ENCODE measurements at regions not wholly inside any gene's neighbourhood (a gene's known extent, or its start where the extent isn't known, plus 50 kb on each side); places are given as distances from the start of the nearest gene placed in this dataset.
A peak's percentile ranks its signal among the peaks of the same experiment; 100 is the strongest.

DNA sequence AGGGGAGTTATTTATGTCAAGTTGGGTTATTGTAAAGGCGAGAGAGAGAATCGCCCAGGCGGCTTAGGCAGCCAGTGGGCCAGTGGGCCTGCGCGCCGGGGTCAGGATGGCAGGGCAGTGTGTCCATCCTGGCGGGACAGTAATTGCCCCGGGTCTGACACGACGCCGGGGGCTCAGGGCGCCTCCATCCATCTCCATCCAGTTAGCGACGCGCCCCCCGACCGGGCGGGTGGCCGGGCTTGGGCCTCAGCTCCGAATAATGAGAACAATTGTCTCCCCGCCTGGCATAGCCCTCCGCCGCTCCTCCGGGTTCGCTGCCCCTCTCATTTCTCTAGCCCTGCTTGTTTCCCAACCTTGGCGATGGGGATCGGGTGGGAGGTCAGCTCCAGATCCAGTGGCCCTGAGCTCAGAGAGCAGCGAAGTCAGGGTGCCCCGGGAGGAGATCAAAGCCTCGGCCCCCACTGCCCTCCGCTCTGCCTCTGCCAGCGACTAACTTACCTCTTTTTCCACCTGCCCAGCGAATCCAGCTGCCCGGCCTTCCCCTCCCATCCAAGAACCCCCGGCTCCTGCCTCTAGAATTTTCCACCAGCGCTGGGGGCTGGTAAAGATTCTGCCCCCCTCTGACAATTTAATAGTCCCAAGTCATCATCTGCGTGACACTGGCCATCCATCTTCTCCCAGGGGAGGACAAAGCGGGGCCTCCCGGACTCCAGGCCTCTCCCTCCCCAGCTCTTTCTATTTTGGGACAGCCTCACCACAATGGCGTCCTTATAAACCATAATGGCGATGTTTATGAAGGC lies 56.9 kb upstream of the TMEM33 start:
- H2AFZ ChIP-seq (ENCODE audit: low read depth, low read length): no peak overlapping the region
- no peak overlapping the region for H3K14ac ChIP-seq (ENCODE audit: low read length in 2 of 2)
- no peak overlapping the region for H4K91ac ChIP-seq (ENCODE audit: low read length)
- peaks cover 95 to 100% of the 10 kb centered on the region in 2 experiments for H3K27me3 ChIP-seq (ENCODE audit: control insufficient read depth in 1 of 2, insufficient read depth in 1 of 2, low read length in 2 of 2)
- no peak overlapping the region for H3K18ac ChIP-seq (ENCODE audit: low read depth in 1 of 2, low read length in 2 of 2)
- H3K9me3 ChIP-seq (ENCODE audit: control insufficient read depth, low read length): no peaks in the 10 kb centered on the region
- no peak overlapping the region for H3K4me3 ChIP-seq (ENCODE audit: insufficient read depth in 1 of 2, low read depth in 1 of 2, low read length in 2 of 2)
- H3K79me1 ChIP-seq (replicated peaks; ENCODE audit: low read length, poor library complexity, severe bottlenecking): no peaks in the 10 kb centered on the region
- peak overlapping the region in 1 of 2 experiments; percentile 80 for H3K23ac ChIP-seq (ENCODE audit: low read length in 2 of 2)
- H2BK12ac ChIP-seq (ENCODE audit: low read length in 2 of 2): no peak overlapping the region
- H3K4ac ChIP-seq (ENCODE audit: low read depth in 1 of 2, low read length in 2 of 2): no peak overlapping the region
- WGBS: 4% methylated on average over 39 of the region's 41 CpGs
- peaks cover 0 to 3% of the 10 kb centered on the region in 2 experiments for H3K36me3 ChIP-seq (ENCODE audit: control insufficient read depth in 1 of 2, insufficient read depth in 2 of 2, low read depth in 1 of 2, low read length in 2 of 2)
- peaks cover 30% of the 10 kb centered on the region for H3K4me1 ChIP-seq (ENCODE audit: control insufficient read depth, insufficient read depth, low read depth, low read length)
- H4K8ac ChIP-seq (ENCODE audit: low read length): no peak overlapping the region
- no peak for DNase-seq
- no peak overlapping the region for H3K27ac ChIP-seq (ENCODE audit: low read length, poor library complexity, severe bottlenecking)
- H3K4me2 ChIP-seq (ENCODE audit: low read length, poor library complexity, severe bottlenecking): no peak overlapping the region
- H2BK15ac ChIP-seq (ENCODE audit: low read depth, poor library complexity, severe bottlenecking): no peak overlapping the region
- no peak overlapping the region for H2BK5ac ChIP-seq (ENCODE audit: low read depth, low read length, poor library complexity, severe bottlenecking)
- no peak overlapping the region for H3K9ac ChIP-seq (ENCODE audit: low read length)
- no peak overlapping the region for H2AK5ac ChIP-seq (ENCODE audit: low read length, severe bottlenecking)
- H2BK120ac ChIP-seq (ENCODE audit: low read depth, low read length): no peak overlapping the region

DNA sequence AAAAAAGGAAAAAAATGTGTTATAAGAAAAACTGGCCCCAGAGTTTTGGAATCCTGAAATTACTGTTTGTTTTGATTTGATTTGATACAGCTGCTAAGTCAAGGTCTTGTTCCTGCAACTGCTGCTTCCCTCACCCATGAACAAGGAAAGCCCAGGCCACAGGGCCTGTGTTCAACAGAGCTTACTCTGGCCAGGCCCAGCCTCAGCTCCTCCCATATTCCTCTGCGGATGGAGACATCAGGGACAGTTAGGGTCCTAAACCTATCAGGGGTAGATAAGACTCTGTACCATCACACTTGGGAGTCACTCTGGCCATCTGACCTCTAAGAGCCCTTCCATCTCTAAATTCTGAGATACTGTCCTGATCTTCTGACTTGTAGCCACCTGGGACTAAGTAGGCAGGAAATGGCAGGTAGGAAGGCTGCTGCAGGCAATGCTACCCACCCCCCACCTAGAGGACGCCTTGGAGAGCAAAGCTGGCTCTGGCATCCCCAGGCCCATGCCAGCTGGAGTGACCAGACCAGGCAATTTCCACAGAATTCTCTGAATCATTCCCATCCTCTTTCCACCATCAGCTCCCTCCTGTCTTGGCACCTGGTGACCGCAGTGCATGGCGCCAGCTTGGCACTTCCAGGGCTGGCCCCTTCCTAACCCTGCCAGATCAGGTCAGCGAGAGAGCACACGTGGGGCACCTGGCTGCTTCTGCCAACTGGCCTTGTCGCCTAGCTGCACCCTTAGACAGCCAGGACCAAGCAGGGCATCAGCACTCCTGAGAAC lies 58.0 kb upstream of the TMEM33 start:
- H2AK5ac ChIP-seq (ENCODE audit: low read length, severe bottlenecking): no peak overlapping the region
- no peak overlapping the region for H4K91ac ChIP-seq (ENCODE audit: low read length)
- no peak overlapping the region for H2BK15ac ChIP-seq (ENCODE audit: low read depth, poor library complexity, severe bottlenecking)
- no peak overlapping the region for H2BK5ac ChIP-seq (ENCODE audit: low read depth, low read length, poor library complexity, severe bottlenecking)
- H3K4me1 ChIP-seq (ENCODE audit: control insufficient read depth, insufficient read depth, low read depth, low read length): peaks cover 30% of the 10 kb centered on the region
- DNase-seq: no peak
- H3K14ac ChIP-seq (ENCODE audit: low read length in 2 of 2): no peak overlapping the region
- H3K27me3 ChIP-seq (ENCODE audit: control insufficient read depth in 1 of 2, insufficient read depth in 1 of 2, low read length in 2 of 2): peaks cover 99 to 100% of the 10 kb centered on the region in 2 experiments
- 28% methylated on average over 7 of the region's 7 CpGs for WGBS
- H3K27ac ChIP-seq (ENCODE audit: low read length, poor library complexity, severe bottlenecking): no peak overlapping the region
- H3K36me3 ChIP-seq (ENCODE audit: control insufficient read depth in 1 of 2, insufficient read depth in 2 of 2, low read depth in 1 of 2, low read length in 2 of 2): peaks cover 0 to 3% of the 10 kb centered on the region in 2 experiments
- H2AFZ ChIP-seq (ENCODE audit: low read depth, low read length): no peak overlapping the region
- no peak overlapping the region for H2BK120ac ChIP-seq (ENCODE audit: low read depth, low read length)
- H3K9me3 ChIP-seq (ENCODE audit: control insufficient read depth, low read length): no peaks in the 10 kb centered on the region
- H3K9ac ChIP-seq (ENCODE audit: low read length): no peak overlapping the region
- H3K23ac ChIP-seq (ENCODE audit: low read length in 2 of 2): no peak overlapping the region
- H3K4ac ChIP-seq (ENCODE audit: low read depth in 1 of 2, low read length in 2 of 2): no peak overlapping the region
- H3K4me3 ChIP-seq (ENCODE audit: insufficient read depth in 1 of 2, low read depth in 1 of 2, low read length in 2 of 2): no peak overlapping the region
- no peak overlapping the region for H2BK12ac ChIP-seq (ENCODE audit: low read length in 2 of 2)
- H4K8ac ChIP-seq (ENCODE audit: low read length): no peak overlapping the region
- no peak overlapping the region for H3K4me2 ChIP-seq (ENCODE audit: low read length, poor library complexity, severe bottlenecking)
- no peaks in the 10 kb centered on the region for H3K79me1 ChIP-seq (replicated peaks; ENCODE audit: low read length, poor library complexity, severe bottlenecking)
- no peak overlapping the region for H3K18ac ChIP-seq (ENCODE audit: low read depth in 1 of 2, low read length in 2 of 2)

DNA sequence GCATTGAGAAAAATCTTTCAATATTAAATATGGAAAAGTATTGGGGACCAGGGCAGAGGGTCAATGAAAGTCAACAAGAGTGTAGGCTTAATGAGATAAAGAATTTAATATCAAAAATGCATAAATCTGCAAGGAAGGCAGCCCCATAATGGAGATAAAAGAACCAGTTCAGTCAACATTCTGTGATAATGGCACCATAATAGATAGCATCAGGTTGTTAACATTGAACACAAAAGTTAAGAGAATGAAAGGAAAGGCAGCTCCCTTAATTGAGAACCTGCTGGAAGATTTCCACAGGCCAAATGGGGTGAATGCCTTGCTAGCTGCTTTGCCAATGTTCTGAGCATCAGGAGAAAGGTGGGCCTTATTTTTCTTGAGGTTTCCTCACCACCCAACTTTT lies 60.4 kb upstream of the TMEM33 start:
- peaks cover 12% of the 10 kb centered on the region for H3K4me1 ChIP-seq (ENCODE audit: control insufficient read depth, insufficient read depth, low read depth, low read length)

DNA sequence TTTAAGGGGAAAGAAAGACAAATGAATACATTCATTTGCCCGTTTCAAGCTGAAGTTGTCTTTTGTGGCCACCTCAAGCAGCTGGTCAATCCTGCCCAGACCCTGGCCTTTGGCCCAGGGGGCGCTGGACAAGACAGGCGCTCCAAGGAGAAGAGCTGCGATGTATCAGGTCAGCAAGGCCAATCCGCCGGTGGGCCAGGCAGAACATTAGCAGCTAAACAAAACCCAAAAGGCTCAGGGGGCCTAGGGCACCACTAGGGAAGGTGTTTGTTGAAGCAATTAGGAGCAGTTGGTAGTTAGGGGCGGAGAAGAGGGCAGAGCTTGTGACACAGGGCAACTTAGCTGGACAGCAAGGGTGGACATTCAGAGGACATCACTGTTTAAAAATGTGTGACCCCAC lies 60.8 kb upstream of the TMEM33 start:
- Histone ChIP-seq H3K14ac (ENCODE audit: low read length in 2 of 2) (no peak overlapping the region), H3K27ac (ENCODE audit: low read length, poor library complexity, severe bottlenecking) (no peak overlapping the region), H3K23ac (ENCODE audit: low read length in 2 of 2) (no peak overlapping the region), H2BK5ac (ENCODE audit: low read depth, low read length, poor library complexity, severe bottlenecking) (no peak overlapping the region), H3K27me3 (ENCODE audit: control insufficient read depth in 1 of 2, insufficient read depth in 1 of 2, low read length in 2 of 2) (peaks cover 85 to 99% of the 10 kb centered on the region in 2 experiments), H3K79me1 (replicated peaks; ENCODE audit: low read length, poor library complexity, severe bottlenecking) (no peaks in the 10 kb centered on the region), H2AK5ac (ENCODE audit: low read length, severe bottlenecking) (no peak overlapping the region), H3K9ac (ENCODE audit: low read length) (no peak overlapping the region), H2AFZ (ENCODE audit: low read depth, low read length) (no peak overlapping the region), H3K4me2 (ENCODE audit: low read length, poor library complexity, severe bottlenecking) (no peak overlapping the region), H2BK120ac (ENCODE audit: low read depth, low read length) (no peak overlapping the region), H3K18ac (ENCODE audit: low read depth in 1 of 2, low read length in 2 of 2) (no peak overlapping the region), H3K4me3 (ENCODE audit: insufficient read depth in 1 of 2, low read depth in 1 of 2, low read length in 2 of 2) (no peak overlapping the region), H3K36me3 (ENCODE audit: control insufficient read depth in 1 of 2, insufficient read depth in 2 of 2, low read depth in 1 of 2, low read length in 2 of 2) (peaks cover 0 to 3% of the 10 kb centered on the region in 2 experiments), H3K4ac (ENCODE audit: low read depth in 1 of 2, low read length in 2 of 2) (no peak overlapping the region), H3K9me3 (ENCODE audit: control insufficient read depth, low read length) (no peaks in the 10 kb centered on the region), H2BK15ac (ENCODE audit: low read depth, poor library complexity, severe bottlenecking) (no peak overlapping the region), H4K91ac (ENCODE audit: low read length) (no peak overlapping the region), H4K8ac (ENCODE audit: low read length) (no peak overlapping the region), H2BK12ac (ENCODE audit: low read length in 2 of 2) (no peak overlapping the region), H3K4me1 (ENCODE audit: control insufficient read depth, insufficient read depth, low read depth, low read length) (peaks cover 12% of the 10 kb centered on the region)
- WGBS: 1% methylated on average over 7 of the region's 7 CpGs
- no peak for DNase-seq

More for the DNA sequence above, 60.4 kb upstream of the TMEM33 start:
- Histone ChIP-seq H3K27ac (ENCODE audit: low read length, poor library complexity, severe bottlenecking) (no peak overlapping the region), H2AFZ (ENCODE audit: low read depth, low read length) (no peak overlapping the region), H3K79me1 (replicated peaks; ENCODE audit: low read length, poor library complexity, severe bottlenecking) (no peaks in the 10 kb centered on the region), H3K4ac (ENCODE audit: low read depth in 1 of 2, low read length in 2 of 2) (no peak overlapping the region), H2BK15ac (ENCODE audit: low read depth, poor library complexity, severe bottlenecking) (no peak overlapping the region), H2BK12ac (ENCODE audit: low read length in 2 of 2) (no peak overlapping the region), H2AK5ac (ENCODE audit: low read length, severe bottlenecking) (no peak overlapping the region), H3K9me3 (ENCODE audit: control insufficient read depth, low read length) (no peaks in the 10 kb centered on the region), H2BK120ac (ENCODE audit: low read depth, low read length) (no peak overlapping the region), H3K23ac (ENCODE audit: low read length in 2 of 2) (no peak overlapping the region), H2BK5ac (ENCODE audit: low read depth, low read length, poor library complexity, severe bottlenecking) (no peak overlapping the region), H4K91ac (ENCODE audit: low read length) (no peak overlapping the region), H3K27me3 (ENCODE audit: control insufficient read depth in 1 of 2, insufficient read depth in 1 of 2, low read length in 2 of 2) (peaks cover 87 to 100% of the 10 kb centered on the region in 2 experiments), H4K8ac (ENCODE audit: low read length) (no peak overlapping the region), H3K4me2 (ENCODE audit: low read length, poor library complexity, severe bottlenecking) (no peak overlapping the region), H3K9ac (ENCODE audit: low read length) (no peak overlapping the region), H3K14ac (ENCODE audit: low read length in 2 of 2) (no peak overlapping the region), H3K18ac (ENCODE audit: low read depth in 1 of 2, low read length in 2 of 2) (no peak overlapping the region), H3K36me3 (ENCODE audit: control insufficient read depth in 1 of 2, insufficient read depth in 2 of 2, low read depth in 1 of 2, low read length in 2 of 2) (peaks cover 0 to 3% of the 10 kb centered on the region in 2 experiments), H3K4me3 (ENCODE audit: insufficient read depth in 1 of 2, low read depth in 1 of 2, low read length in 2 of 2) (no peak overlapping the region)
- DNase-seq: no peak

Data from mesenchymal stem cell (in vitro differentiated cells and primary cell).